ENCODE measurements at regions not wholly inside any gene's neighbourhood (a gene's known extent, or its start where the extent isn't known, plus 50 kb on each side); places are given as distances from the start of the nearest gene placed in this dataset.

- DNase-seq (ENCODE audit: low read depth) = peak; percentile 45
- H3K4me3 ChIP-seq (ENCODE audit: low read depth, low read length) = peak overlapping the region; percentile 49
- no peak for TF ChIP-seq CTCF (conservative IDR thresholded peaks at IDR 0.05; ENCODE audit: low read depth, low read length)
Measured at GRCh38 chrX:40154250-40154852, 56.6 kb upstream of the BCOR start.

- no peak for TF ChIP-seq CTCF (conservative IDR thresholded peaks at IDR 0.05; ENCODE audit: low read depth, low read length)
- H3K4me3 ChIP-seq (ENCODE audit: low read depth, low read length) = peak overlapping the region; percentile 49
Measured at GRCh38 chrX:40153345-40154249, 55.8 kb upstream of the BCOR start.

DNA sequence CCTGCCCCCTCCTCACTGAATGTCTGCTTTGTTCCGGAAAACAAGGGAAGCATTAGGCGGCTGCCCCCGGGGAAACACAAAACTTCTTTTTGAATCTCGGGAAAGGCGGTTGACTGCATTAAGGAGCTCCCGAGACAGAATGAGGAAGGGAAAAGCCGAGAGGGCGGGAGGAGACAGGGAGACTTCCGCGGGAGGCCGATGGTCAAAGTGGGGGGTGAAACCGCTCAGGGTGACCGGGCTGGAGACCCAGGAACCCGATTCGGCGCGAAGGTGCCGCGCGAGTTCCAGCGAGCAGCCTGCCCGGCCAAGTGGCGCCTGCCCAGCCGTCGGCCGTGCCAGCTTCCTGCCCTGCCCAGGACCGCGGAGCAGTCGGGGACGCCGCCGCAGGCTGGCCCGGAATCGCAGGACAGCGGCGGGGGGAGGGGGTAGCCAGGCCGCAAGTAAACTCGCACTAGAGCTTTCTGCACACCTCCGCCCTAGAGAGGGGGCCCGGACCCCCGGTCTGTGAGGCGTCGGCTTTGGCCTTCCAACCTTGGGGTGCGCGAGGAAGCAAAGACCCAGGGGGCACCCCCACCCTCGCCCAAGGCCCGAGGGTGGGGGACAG lies 55.1 kb upstream of the BCOR start:
- TF ChIP-seq CTCF (conservative IDR thresholded peaks at IDR 0.05; ENCODE audit: low read depth, low read length) = no peak
- no peak for DNase-seq (ENCODE audit: low read depth)
- peak overlapping the region; percentile 49 for H3K4me3 ChIP-seq (ENCODE audit: low read depth, low read length)

More at GRCh38 chrX:40153345-40154249, 55.8 kb upstream of the BCOR start:
- DNase-seq (ENCODE audit: low read depth) = peak; percentile 51

DNA sequence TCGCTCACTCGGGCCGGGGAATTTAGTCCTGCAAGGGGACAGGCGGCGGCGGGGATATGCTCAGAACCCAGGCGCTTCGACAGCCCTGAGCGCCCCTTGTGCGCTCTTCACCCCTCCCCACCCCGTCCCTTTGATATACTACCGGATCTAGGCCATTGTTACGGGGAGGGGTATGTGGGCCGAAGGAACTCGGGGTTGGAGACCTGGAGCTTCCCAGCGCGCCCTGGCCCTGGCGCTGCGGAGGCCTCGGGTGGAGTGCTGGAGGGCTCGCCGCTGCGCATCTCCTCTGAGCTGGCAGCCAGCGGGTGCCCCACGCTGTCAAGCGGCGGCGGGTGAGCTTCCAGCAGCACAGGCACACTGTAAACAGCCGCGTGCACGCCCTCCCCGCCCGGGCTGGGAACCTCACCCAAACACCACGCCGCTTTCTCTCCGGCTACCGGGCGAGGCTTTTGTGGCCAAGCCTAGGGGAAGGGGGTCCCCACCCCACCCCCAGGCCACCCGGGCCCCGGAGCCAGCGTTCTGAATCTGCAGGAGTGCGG lies 54.5 kb upstream of the BCOR start:
- no peak for TF ChIP-seq CTCF (conservative IDR thresholded peaks at IDR 0.05; ENCODE audit: low read depth, low read length)
- DNase-seq (ENCODE audit: low read depth) = no peak
- peak overlapping the region; percentile 49 for H3K4me3 ChIP-seq (ENCODE audit: low read depth, low read length)

DNA sequence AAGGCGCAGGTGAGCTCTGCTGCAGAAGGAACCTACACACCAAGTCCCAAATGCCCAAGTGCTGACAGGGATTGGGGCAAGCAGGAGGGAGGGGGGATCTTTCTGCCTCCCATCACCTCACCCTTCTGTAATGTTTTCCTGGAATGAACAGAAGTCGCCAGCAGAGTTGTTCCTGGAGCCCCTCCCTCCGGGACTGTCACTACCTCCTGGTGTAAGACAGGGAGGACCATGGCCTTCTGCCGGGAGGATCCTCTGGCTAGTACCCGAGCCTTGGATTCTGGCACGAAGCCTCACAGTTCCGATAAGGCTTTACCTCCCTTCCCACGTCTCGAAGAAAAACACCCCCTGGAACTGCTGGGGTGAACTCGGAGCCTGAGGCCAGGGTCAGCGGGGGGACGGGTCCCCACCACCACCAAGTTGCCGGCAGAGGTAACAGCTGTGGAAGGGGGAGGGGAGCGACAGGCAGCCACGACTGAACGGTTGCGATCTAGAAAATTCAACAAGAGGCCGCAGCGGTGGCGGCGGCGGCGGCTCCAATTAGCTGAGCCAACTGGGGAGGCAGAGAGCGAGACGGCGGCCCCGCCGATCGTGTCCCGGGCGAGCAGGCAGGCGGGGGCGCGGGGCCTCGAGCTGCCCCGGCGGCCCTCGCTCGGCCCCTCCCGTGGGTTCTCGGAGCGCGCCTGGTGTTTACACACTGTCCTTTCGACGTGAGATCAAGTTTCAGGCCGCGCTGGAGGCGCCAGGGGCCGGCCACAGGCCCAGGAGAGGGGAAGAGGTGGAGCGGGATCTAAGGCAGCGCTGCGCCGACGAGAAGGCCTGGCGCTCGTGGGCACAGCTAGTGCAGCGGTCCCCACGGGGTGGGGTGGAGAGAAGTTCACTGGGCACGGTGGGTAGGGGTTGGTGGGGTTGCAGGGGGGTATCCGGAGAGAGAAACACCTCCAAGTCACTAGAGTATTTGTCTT lies 53.7 kb upstream of the BCOR start:
- H3K4me3 ChIP-seq (ENCODE audit: low read depth, low read length) = peak overlapping the region; percentile 49
- no peak for TF ChIP-seq CTCF (conservative IDR thresholded peaks at IDR 0.05; ENCODE audit: low read depth, low read length)
- no peak for DNase-seq (ENCODE audit: low read depth)

DNA sequence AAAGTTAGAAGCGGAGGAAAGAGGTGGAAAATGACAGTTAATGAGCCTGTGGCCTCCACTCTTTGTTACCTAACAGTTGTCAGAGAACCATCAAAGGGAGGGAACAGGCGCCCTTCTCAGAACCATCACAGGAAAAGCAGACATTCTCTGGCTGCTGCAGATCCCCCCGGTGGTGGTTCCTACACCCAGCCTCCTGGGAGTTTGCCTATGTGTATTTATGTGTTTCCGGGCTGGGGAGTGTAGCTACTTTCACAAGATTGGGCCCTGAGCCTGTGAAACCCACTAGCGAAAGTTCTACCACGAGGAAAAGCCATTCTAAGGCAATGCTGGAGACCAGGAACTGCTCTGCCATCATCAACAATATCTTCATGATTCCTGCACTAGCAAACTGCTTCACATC lies 52.7 kb upstream of the BCOR start:
- no peak for TF ChIP-seq CTCF (conservative IDR thresholded peaks at IDR 0.05; ENCODE audit: low read depth, low read length)
- H3K4me3 ChIP-seq (ENCODE audit: low read depth, low read length) = no peak overlapping the region
- no peak for DNase-seq (ENCODE audit: low read depth)
